SK-N-SH (cell line): ENCODE measurements at regions not wholly inside any gene's neighbourhood (a gene's known extent, or its start where the extent isn't known, plus 50 kb on each side); places are given as distances from the start of the nearest gene placed in this dataset.

Experiments used
- CTCF ChIA-PET: fragments of 300-600, 350-600 bp; formaldehyde crosslinking; extraction: SDS; loops from one replicate; lab custom pipeline; 2021; lab: Yijun Ruan, JAX
- POLR2A ChIA-PET: fragments of 350-600 bp; sonication (Branson Sonifier 250); formaldehyde crosslinking; extraction: SDS; loops from one replicate; lab custom pipeline; 2020; ENCODE audit warnings: antibody characterized with exemption, inconsistent platforms; lab: Yijun Ruan, JAX
- DNase-seq: peaks from one replicate; pipeline ENCODE4 v3.0.0; 2012
- H2AFZ ChIP-seq: fragments of 200-600 bp; sonication (generic); 2 replicates; pipeline ENCODE4 v1.8.1; 2016; ENCODE audit warnings: antibody characterized with exemption, mild to moderate bottlenecking, low read depth
- H3F3A ChIP-seq: fragments of 200-600 bp; sonication (generic); replicated peaks from 2 replicates; pipeline ENCODE3; 2016; ENCODE audit warnings: antibody characterized with exemption, mild to moderate bottlenecking; ENCODE audit not compliant: insufficient read depth
- H3K27ac ChIP-seq, 2 experiments: fragments of 200-500 bp in 1 of 2; fragments of 200-600 bp in 1 of 2; sonication (Bioruptor generic) in 1 of 2; sonication (generic), shearing (Covaris generic) in 1 of 2; 2 replicates each; pipeline versions ENCODE4 v1.5.1 to v1.6.1; 2014 to 2016; ENCODE audit warnings: low read depth in 2 of 2, inconsistent platforms in 1 of 2, low read length in 1 of 2, mild to moderate bottlenecking in 1 of 2, mixed read lengths in 1 of 2
- H3K27me3 ChIP-seq: fragments of 200-600 bp; sonication (generic), shearing (Covaris generic); 2 replicates; pipeline ENCODE4 v1.6.1; 2016; ENCODE audit warnings: mixed run types; ENCODE audit not compliant: insufficient read depth
- H3K36me3 ChIP-seq, 2 experiments: fragments of 200-500 bp in 1 of 2; fragments of 200-600 bp in 1 of 2; sonication (Bioruptor generic) in 1 of 2; sonication (generic) in 1 of 2; replicated peaks in 1 of 2; 2 replicates each; pipeline versions ENCODE3 to v1.5.1; 2014 to 2016; ENCODE audit warnings: low read length in 1 of 2, mild to moderate bottlenecking in 1 of 2; ENCODE audit not compliant: insufficient read depth in 2 of 2, control insufficient read depth in 1 of 2
- H3K4me1 ChIP-seq, 2 experiments: fragments of 200-500 bp in 1 of 2; fragments of 200-600 bp in 1 of 2; sonication (Bioruptor generic) in 1 of 2; sonication (generic), shearing (Covaris generic) in 1 of 2; 2 replicates each; pipeline versions ENCODE4 v1.5.1 to v1.6.1; 2014 to 2016; ENCODE audit warnings: low read depth in 1 of 2, low read length in 1 of 2, mixed run types in 1 of 2; ENCODE audit not compliant: insufficient read depth in 2 of 2, control insufficient read depth in 1 of 2
- H3K4me2 ChIP-seq: fragments of 200-600 bp; sonication (generic), shearing (Covaris generic); 2 replicates; pipeline ENCODE4 v1.6.1; 2017; ENCODE audit warnings: mixed run types
- H3K4me3 ChIP-seq, 2 experiments: fragments of 200-500 bp in 1 of 2; fragments of 200-600 bp in 1 of 2; sonication (Bioruptor generic) in 1 of 2; sonication (generic), shearing (Covaris generic) in 1 of 2; 2 replicates each; pipeline versions ENCODE4 v1.5.1 to v1.8.1; 2014 to 2016; ENCODE audit warnings: low read depth in 2 of 2, inconsistent platforms in 1 of 2, low read length in 1 of 2, mild to moderate bottlenecking in 1 of 2, mixed read lengths in 1 of 2, moderate library complexity in 1 of 2
- H3K79me2 ChIP-seq: fragments of 200-600 bp; sonication (generic); 2 replicates; pipeline ENCODE4 v1.8.1; 2017; ENCODE audit warnings: mild to moderate bottlenecking; ENCODE audit not compliant: insufficient read depth
- H3K9ac ChIP-seq: fragments of 200-600 bp; sonication (generic); 2 replicates; pipeline ENCODE4 v1.6.1; 2017; ENCODE audit warnings: mixed run types
- H3K9me2 ChIP-seq: fragments of 200-600 bp; sonication (generic); 2 replicates; pipeline ENCODE4 v1.6.1; 2017; ENCODE audit warnings: mixed run types
- H3K9me3 ChIP-seq: fragments of 200-600 bp; sonication (generic); 2 replicates; pipeline ENCODE4 v1.6.1; 2017; ENCODE audit warnings: mixed run types, mild to moderate bottlenecking, moderate library complexity
- H4K20me1 ChIP-seq: fragments of 200-600 bp; sonication (generic); 2 replicates; pipeline ENCODE4 v1.6.1; 2017; ENCODE audit warnings: mild to moderate bottlenecking, mixed run types; ENCODE audit not compliant: insufficient read depth
- CTCF ChIP-seq: fragments of 200-600 bp; sonication (generic); IDR thresholded peaks from 2 replicates; pipeline ENCODE4 v1.6.1; 2017; ENCODE audit warnings: antibody characterized with exemption, mild to moderate bottlenecking, moderate library complexity
- ELF1 ChIP-seq: IDR thresholded peaks from 2 replicates; pipeline ENCODE4 v1.4.0; 2012
- EP300 ChIP-seq, 2 experiments: IDR thresholded peaks; 2 replicates each; pipeline versions ENCODE4 v1.4.0 to v1.6.1; 2012; ENCODE audit warnings: borderline replicate concordance in 1 of 2, low read depth in 1 of 2, low read length in 1 of 2
- EZH2phosphoT487 ChIP-seq: fragments of 200-600 bp; sonication (generic); IDR thresholded peaks from 2 replicates; pipeline ENCODE4 v1.6.1; 2017; ENCODE audit warnings: low read depth, mixed run types, mild to moderate bottlenecking, antibody characterized with exemption, moderate library complexity, borderline replicate concordance
- FOSL2 ChIP-seq: IDR thresholded peaks from 2 replicates; pipeline ENCODE4 v1.4.0; 2012; ENCODE audit warnings: low read depth, mild to moderate bottlenecking, moderate library complexity, borderline replicate concordance
- FOXM1 ChIP-seq: IDR thresholded peaks from 2 replicates; pipeline ENCODE4 v1.4.0; 2012; ENCODE audit warnings: low read depth, mild to moderate bottlenecking
- GABPA ChIP-seq: IDR thresholded peaks from 2 replicates; pipeline ENCODE4 v1.4.0; 2012; ENCODE audit warnings: low read depth, mild to moderate bottlenecking
- JUND ChIP-seq: IDR thresholded peaks from 2 replicates; pipeline ENCODE4 v1.4.0; 2012
- MAX ChIP-seq: IDR thresholded peaks from 2 replicates; pipeline ENCODE4 v1.4.0; 2012; ENCODE audit warnings: low read depth
- MEF2A ChIP-seq: IDR thresholded peaks from 2 replicates; pipeline ENCODE4 v1.4.0; 2012; ENCODE audit warnings: low read depth, borderline replicate concordance
- NFIC ChIP-seq: IDR thresholded peaks from 2 replicates; pipeline ENCODE4 v1.4.0; 2012; ENCODE audit warnings: borderline replicate concordance
- NRF1 ChIP-seq: IDR thresholded peaks from 2 replicates; pipeline ENCODE4 v1.6.1; 2012; ENCODE audit warnings: low read depth, mild to moderate bottlenecking, low read length
- POLR2AphosphoS5 ChIP-seq: IDR thresholded peaks from 2 replicates; pipeline ENCODE4 v1.6.1; 2012; ENCODE audit warnings: low read depth, low read length
- SIN3A ChIP-seq: IDR thresholded peaks from 2 replicates; pipeline ENCODE4 v1.6.1; 2012; ENCODE audit warnings: low read depth, mild to moderate bottlenecking, low read length, moderate library complexity, borderline replicate concordance
- TAF1 ChIP-seq: IDR thresholded peaks from 2 replicates; pipeline ENCODE4 v1.6.1; 2012; ENCODE audit warnings: low read depth, mild to moderate bottlenecking, low read length, moderate library complexity, borderline replicate concordance
- TCF12 ChIP-seq: IDR thresholded peaks from 2 replicates; pipeline ENCODE4 v1.4.0; 2012
- TEAD4 ChIP-seq: IDR thresholded peaks from 2 replicates; pipeline ENCODE4 v1.4.0; 2012; ENCODE audit warnings: mild to moderate bottlenecking, borderline replicate concordance; ENCODE audit not compliant: insufficient read depth
- YY1 ChIP-seq: IDR thresholded peaks from 2 replicates; pipeline ENCODE4 v1.4.0; 2012; ENCODE audit warnings: low read depth, mild to moderate bottlenecking
- WGBS: methylation state at CpG from one replicate; pipeline ENCODE4 v1.1.6; 2017; ENCODE audit warnings: low lambda C conversion rate; 5-methylcytosine and 5-hydroxymethylcytosine counted together
- TF ChIP-seq, protein P1 (sequence below): IDR thresholded peaks from 2 replicates; pipeline ENCODE4 v1.6.1; 2012; ENCODE audit warnings: mild to moderate bottlenecking, low read depth, low read length, moderate library complexity
- TF ChIP-seq, protein P2 (sequence below): IDR thresholded peaks from 2 replicates; pipeline ENCODE4 v1.4.0; 2012; ENCODE audit warnings: low read depth, borderline replicate concordance
- TF ChIP-seq, protein P3 (sequence below): IDR thresholded peaks from 2 replicates; pipeline ENCODE4; 2012

- TF ChIP-seq EZH2phosphoT487 (no peak), JUND (peak; percentile 93), TAF1 (peak; percentile 46; the same call in 1 of the 2 replicates), MEF2A (peak; percentile 48; the same call in 1 of the 2 replicates), NFIC (peak; percentile 70), NRF1 (no peak), CTCF (no peak), YY1 (peak; percentile 81; the same call in 1 of the 2 replicates), TCF12 (peak; percentile 86), FOSL2 (peak; percentile 96), POLR2AphosphoS5 (peak; percentile 43; the same call in 1 of the 2 replicates), MAX (peak; percentile 65; the same call in 1 of the 2 replicates), FOXM1 (peak; percentile 82), ELF1 (peak; percentile 29; the same call in 1 of the 2 replicates), EP300 (IDR thresholded peaks at IDR 0.05; ENCODE audit: borderline replicate concordance in 1 of 2, low read depth in 1 of 2, low read length in 1 of 2) (peak; percentile 25 to 94; a peak in 3 of 4 replicates), GABPA (peak; percentile 36), TEAD4 (peak; percentile 78), SIN3A (no peak)
- TF ChIP-seq, protein P1, sequence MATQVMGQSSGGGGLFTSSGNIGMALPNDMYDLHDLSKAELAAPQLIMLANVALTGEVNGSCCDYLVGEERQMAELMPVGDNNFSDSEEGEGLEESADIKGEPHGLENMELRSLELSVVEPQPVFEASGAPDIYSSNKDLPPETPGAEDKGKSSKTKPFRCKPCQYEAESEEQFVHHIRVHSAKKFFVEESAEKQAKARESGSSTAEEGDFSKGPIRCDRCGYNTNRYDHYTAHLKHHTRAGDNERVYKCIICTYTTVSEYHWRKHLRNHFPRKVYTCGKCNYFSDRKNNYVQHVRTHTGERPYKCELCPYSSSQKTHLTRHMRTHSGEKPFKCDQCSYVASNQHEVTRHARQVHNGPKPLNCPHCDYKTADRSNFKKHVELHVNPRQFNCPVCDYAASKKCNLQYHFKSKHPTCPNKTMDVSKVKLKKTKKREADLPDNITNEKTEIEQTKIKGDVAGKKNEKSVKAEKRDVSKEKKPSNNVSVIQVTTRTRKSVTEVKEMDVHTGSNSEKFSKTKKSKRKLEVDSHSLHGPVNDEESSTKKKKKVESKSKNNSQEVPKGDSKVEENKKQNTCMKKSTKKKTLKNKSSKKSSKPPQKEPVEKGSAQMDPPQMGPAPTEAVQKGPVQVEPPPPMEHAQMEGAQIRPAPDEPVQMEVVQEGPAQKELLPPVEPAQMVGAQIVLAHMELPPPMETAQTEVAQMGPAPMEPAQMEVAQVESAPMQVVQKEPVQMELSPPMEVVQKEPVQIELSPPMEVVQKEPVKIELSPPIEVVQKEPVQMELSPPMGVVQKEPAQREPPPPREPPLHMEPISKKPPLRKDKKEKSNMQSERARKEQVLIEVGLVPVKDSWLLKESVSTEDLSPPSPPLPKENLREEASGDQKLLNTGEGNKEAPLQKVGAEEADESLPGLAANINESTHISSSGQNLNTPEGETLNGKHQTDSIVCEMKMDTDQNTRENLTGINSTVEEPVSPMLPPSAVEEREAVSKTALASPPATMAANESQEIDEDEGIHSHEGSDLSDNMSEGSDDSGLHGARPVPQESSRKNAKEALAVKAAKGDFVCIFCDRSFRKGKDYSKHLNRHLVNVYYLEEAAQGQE = 0 out of 2 replicates have a peak, but pooled peaks have one; percentile 31
- TF ChIP-seq, protein P2, sequence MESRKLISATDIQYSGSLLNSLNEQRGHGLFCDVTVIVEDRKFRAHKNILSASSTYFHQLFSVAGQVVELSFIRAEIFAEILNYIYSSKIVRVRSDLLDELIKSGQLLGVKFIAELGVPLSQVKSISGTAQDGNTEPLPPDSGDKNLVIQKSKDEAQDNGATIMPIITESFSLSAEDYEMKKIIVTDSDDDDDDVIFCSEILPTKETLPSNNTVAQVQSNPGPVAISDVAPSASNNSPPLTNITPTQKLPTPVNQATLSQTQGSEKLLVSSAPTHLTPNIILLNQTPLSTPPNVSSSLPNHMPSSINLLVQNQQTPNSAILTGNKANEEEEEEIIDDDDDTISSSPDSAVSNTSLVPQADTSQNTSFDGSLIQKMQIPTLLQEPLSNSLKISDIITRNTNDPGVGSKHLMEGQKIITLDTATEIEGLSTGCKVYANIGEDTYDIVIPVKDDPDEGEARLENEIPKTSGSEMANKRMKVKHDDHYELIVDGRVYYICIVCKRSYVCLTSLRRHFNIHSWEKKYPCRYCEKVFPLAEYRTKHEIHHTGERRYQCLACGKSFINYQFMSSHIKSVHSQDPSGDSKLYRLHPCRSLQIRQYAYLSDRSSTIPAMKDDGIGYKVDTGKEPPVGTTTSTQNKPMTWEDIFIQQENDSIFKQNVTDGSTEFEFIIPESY = peak; percentile 54; the same call in 1 of the 2 replicates
- TF ChIP-seq, protein P3, sequence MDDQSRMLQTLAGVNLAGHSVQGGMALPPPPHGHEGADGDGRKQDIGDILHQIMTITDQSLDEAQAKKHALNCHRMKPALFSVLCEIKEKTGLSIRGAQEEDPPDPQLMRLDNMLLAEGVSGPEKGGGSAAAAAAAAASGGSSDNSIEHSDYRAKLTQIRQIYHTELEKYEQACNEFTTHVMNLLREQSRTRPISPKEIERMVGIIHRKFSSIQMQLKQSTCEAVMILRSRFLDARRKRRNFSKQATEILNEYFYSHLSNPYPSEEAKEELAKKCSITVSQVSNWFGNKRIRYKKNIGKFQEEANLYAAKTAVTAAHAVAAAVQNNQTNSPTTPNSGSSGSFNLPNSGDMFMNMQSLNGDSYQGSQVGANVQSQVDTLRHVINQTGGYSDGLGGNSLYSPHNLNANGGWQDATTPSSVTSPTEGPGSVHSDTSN = peak; percentile 77
- TF ChIP-seq, all 33 proteins: peak for 17
- WGBS = 15% methylated on average over 7 of the region's 7 CpGs
- peak overlapping the region; percentile 43 to 85; a peak in 3 of 4 replicates for H3K27ac ChIP-seq
- no peaks in the 10 kb centered on the region for H3K9me3 ChIP-seq
- no peaks in the 10 kb centered on the region for H3K36me3 ChIP-seq
- peak overlapping the region; percentile 34; the same call in 1 of the 2 replicates for H3K9ac ChIP-seq
- ChIA-PET POLR2A (no interaction called here), CTCF (no interaction called here)
- H3K4me2 ChIP-seq = peak overlapping the region; percentile 20
- no peaks in the 10 kb centered on the region for H4K20me1 ChIP-seq
- no peaks in the 10 kb centered on the region for H3K9me2 ChIP-seq
- H3F3A ChIP-seq = peaks cover 19% of the 10 kb centered on the region
- no peak overlapping the region for H3K4me3 ChIP-seq
- H2AFZ ChIP-seq = no peak overlapping the region
- H3K4me1 ChIP-seq = 0 out of 4 replicates have a peak, but pooled peaks cover 0 to 7% of the 10 kb centered on the region in 2 experiments
- no peak for DNase-seq
- H3K27me3 ChIP-seq = no peaks in the 10 kb centered on the region
- no peaks in the 10 kb centered on the region for H3K79me2 ChIP-seq
Observed at GRCh38 chrX:45697591-45697990, 496.9 kb upstream of the DIPK2B start.
